ENCODE measurements at regions not wholly inside any gene's neighbourhood (a gene's known extent, or its start where the extent isn't known, plus 50 kb on each side); places are given as distances from the start of the nearest gene placed in this dataset.

- H3K27me3 Mint-ChIP-seq, result no peaks in the 10 kb centered on the region
- H3K4me3 Mint-ChIP-seq, result no peak overlapping the region
- Histone ChIP-seq H2AFZ (ENCODE audit: insufficient read depth, low read depth, low read length, poor library complexity, severe bottlenecking) (no peak overlapping the region), H3K4me3 (ENCODE audit: control extremely low read depth in 1 of 5, extremely low read depth in 1 of 5, insufficient read depth in 1 of 5, low read depth in 2 of 5, low read length in 4 of 5) (no peak overlapping the region), H3K79me2 (ENCODE audit: control insufficient read depth, insufficient read depth, low read length) (no peaks in the 10 kb centered on the region), H3K27me3 (replicated peaks in 1 of 4; ENCODE audit: control extremely low read depth in 1 of 4, control insufficient read depth in 3 of 4, insufficient read depth in 4 of 4, low read length in 3 of 4) (no peaks in the 10 kb centered on the region), H3K4me2 (replicated peaks; ENCODE audit: low read depth, low read length, poor library complexity, severe bottlenecking) (no peak overlapping the region), H3K36me3 (replicated peaks in 1 of 2; ENCODE audit: control extremely low read depth in 1 of 2, control insufficient read depth in 1 of 2, extremely low read depth in 1 of 2, insufficient read depth in 2 of 2, low read length in 1 of 2) (no peaks in the 10 kb centered on the region), H3K27ac (ENCODE audit: low read length in 2 of 2) (no peak overlapping the region), H3K9ac (ENCODE audit: low read length) (no peak overlapping the region), H3K9me3 (ENCODE audit: control extremely low read depth in 1 of 3, control insufficient read depth in 2 of 3, insufficient read depth in 1 of 3, low read length in 2 of 3) (no peaks in the 10 kb centered on the region), H4K20me1 (ENCODE audit: control insufficient read depth, insufficient read depth, low read length, poor library complexity, severe bottlenecking) (no peaks in the 10 kb centered on the region), H3K4me1 (ENCODE audit: control insufficient read depth in 2 of 2, insufficient read depth in 2 of 2, low read length in 2 of 2) (no peaks in the 10 kb centered on the region)
- POLR2A ChIA-PET, result no interaction called here
- ATAC-seq (ENCODE audit: low read depth) (no peak), DNase-seq (no peak)
- H3K4me1 Mint-ChIP-seq, result no peaks in the 10 kb centered on the region
- H3K27ac Mint-ChIP-seq, result no peak overlapping the region
- peaks cover 2% of the 10 kb centered on the region for H3K9me3 Mint-ChIP-seq (ENCODE audit: insufficient read depth)
- no peak for TF ChIP-seq EZH2 (IDR thresholded peaks at IDR 0.05; ENCODE audit: borderline replicate concordance, insufficient read depth, low read depth, low read length, poor library complexity, severe bottlenecking)
- TF ChIP-seq, protein P1, sequence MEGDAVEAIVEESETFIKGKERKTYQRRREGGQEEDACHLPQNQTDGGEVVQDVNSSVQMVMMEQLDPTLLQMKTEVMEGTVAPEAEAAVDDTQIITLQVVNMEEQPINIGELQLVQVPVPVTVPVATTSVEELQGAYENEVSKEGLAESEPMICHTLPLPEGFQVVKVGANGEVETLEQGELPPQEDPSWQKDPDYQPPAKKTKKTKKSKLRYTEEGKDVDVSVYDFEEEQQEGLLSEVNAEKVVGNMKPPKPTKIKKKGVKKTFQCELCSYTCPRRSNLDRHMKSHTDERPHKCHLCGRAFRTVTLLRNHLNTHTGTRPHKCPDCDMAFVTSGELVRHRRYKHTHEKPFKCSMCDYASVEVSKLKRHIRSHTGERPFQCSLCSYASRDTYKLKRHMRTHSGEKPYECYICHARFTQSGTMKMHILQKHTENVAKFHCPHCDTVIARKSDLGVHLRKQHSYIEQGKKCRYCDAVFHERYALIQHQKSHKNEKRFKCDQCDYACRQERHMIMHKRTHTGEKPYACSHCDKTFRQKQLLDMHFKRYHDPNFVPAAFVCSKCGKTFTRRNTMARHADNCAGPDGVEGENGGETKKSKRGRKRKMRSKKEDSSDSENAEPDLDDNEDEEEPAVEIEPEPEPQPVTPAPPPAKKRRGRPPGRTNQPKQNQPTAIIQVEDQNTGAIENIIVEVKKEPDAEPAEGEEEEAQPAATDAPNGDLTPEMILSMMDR (IDR thresholded peaks at IDR 0.05), result no peak
- CTCF ChIA-PET, result no interaction called here
- intact Hi-C loops (cut with micrococcal nuclease), result no loop called here
Measured at GRCh38 chr3:166243511-166243910, 406.3 kb upstream of the BCHE start.

DNA sequence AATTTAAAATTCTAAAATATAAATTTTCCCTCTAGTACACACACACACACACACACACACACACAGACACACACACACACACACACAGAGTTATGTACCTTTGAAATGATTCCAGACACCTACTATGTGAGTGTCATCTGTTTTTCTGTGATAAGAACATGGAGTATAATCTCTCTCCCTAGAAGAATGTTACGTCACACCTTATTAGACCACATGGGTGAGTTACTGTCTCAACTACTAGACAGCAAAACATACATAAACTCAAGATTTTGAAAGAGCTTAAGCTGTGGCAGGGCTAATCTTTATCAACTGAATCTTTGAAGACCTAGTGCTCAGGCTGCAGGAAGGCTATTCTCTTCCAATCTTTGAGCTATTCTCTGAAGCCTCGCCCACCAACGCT is 385.9 kb upstream of the BCHE start:
- Mint-ChIP-seq H3K4me1 (no peaks in the 10 kb centered on the region), H3K27me3 (no peaks in the 10 kb centered on the region), H3K9me3 (ENCODE audit: insufficient read depth) (no peaks in the 10 kb centered on the region), H3K27ac (no peak overlapping the region), H3K4me3 (no peak overlapping the region)
- Histone ChIP-seq H4K20me1 (ENCODE audit: control insufficient read depth, insufficient read depth, low read length, poor library complexity, severe bottlenecking) (no peaks in the 10 kb centered on the region), H3K27ac (ENCODE audit: low read length in 2 of 2) (no peak overlapping the region), H3K4me2 (replicated peaks; ENCODE audit: low read depth, low read length, poor library complexity, severe bottlenecking) (no peak overlapping the region), H2AFZ (ENCODE audit: insufficient read depth, low read depth, low read length, poor library complexity, severe bottlenecking) (no peak overlapping the region), H3K27me3 (replicated peaks in 1 of 4; ENCODE audit: control extremely low read depth in 1 of 4, control insufficient read depth in 3 of 4, insufficient read depth in 4 of 4, low read length in 3 of 4) (no peaks in the 10 kb centered on the region), H3K9ac (ENCODE audit: low read length) (no peak overlapping the region), H3K36me3 (replicated peaks in 1 of 2; ENCODE audit: control extremely low read depth in 1 of 2, control insufficient read depth in 1 of 2, extremely low read depth in 1 of 2, insufficient read depth in 2 of 2, low read length in 1 of 2) (no peaks in the 10 kb centered on the region), H3K9me3 (ENCODE audit: control extremely low read depth in 1 of 3, control insufficient read depth in 2 of 3, insufficient read depth in 1 of 3, low read length in 2 of 3) (no peaks in the 10 kb centered on the region), H3K4me3 (ENCODE audit: control extremely low read depth in 1 of 5, extremely low read depth in 1 of 5, insufficient read depth in 1 of 5, low read depth in 2 of 5, low read length in 4 of 5) (no peak overlapping the region), H3K79me2 (ENCODE audit: control insufficient read depth, insufficient read depth, low read length) (no peaks in the 10 kb centered on the region), H3K4me1 (ENCODE audit: control insufficient read depth in 2 of 2, insufficient read depth in 2 of 2, low read length in 2 of 2) (no peaks in the 10 kb centered on the region)
- no CpG with 5 or more reads among the region's 3 CpGs for WGBS (ENCODE audit: insufficient coverage)
- TF ChIP-seq EZH2 (IDR thresholded peaks at IDR 0.05; ENCODE audit: borderline replicate concordance, insufficient read depth, low read depth, low read length, poor library complexity, severe bottlenecking), result no peak
- TF ChIP-seq, protein P1 (IDR thresholded peaks at IDR 0.05), result no peak
- no peak for ATAC-seq (ENCODE audit: low read depth)
- CTCF ChIA-PET, result no interaction called here
- intact Hi-C loops (cut with micrococcal nuclease), result no loop called here
- DNase-seq, result no peak
- POLR2A ChIA-PET, result no interaction called here
